ENCODE measurements at regions not wholly inside any gene's neighbourhood (a gene's known extent, or its start where the extent isn't known, plus 50 kb on each side); places are given as distances from the start of the nearest gene placed in this dataset.

GRCh38 chr3:177694316-177694715 is 497.0 kb upstream of the TBL1XR1 start:
- Histone ChIP-seq H4K20me1 (ENCODE audit: insufficient read depth) (no peaks in the 10 kb centered on the region), H3K4me2 (ENCODE audit: low read length) (no peak overlapping the region), H3K9ac (ENCODE audit: low read length) (no peak overlapping the region), H3K4me3 (ENCODE audit: low read length) (no peak overlapping the region), H2AFZ (ENCODE audit: low read depth, low read length) (no peak overlapping the region), H3F3A (ENCODE audit: insufficient read depth, low read length, poor library complexity, severe bottlenecking) (no peaks in the 10 kb centered on the region), H3K27me3 (ENCODE audit: insufficient read depth, low read depth, low read length) (no peaks in the 10 kb centered on the region), H3K36me3 (ENCODE audit: insufficient read depth, low read length) (no peaks in the 10 kb centered on the region), H3K9me2 (ENCODE audit: insufficient read depth, low read length) (no peaks in the 10 kb centered on the region), H3K9me3 (ENCODE audit: low read length) (no peaks in the 10 kb centered on the region), H3K27ac (ENCODE audit: low read length) (no peak overlapping the region), H3K79me2 (replicated peaks; ENCODE audit: insufficient read depth, low read length) (no peaks in the 10 kb centered on the region)
- no peak for TF ChIP-seq CTCF (IDR thresholded peaks at IDR 0.05; ENCODE audit: poor library complexity, severe bottlenecking)
- no peak for TF ChIP-seq EZH2 (IDR thresholded peaks at IDR 0.05; ENCODE audit: borderline replicate concordance, insufficient read depth, low read length, poor library complexity, severe bottlenecking)
- TF ChIP-seq MXI1 (conservative IDR thresholded peaks at IDR 0.05; ENCODE audit: poor library complexity, severe bottlenecking) = no peak
- no peak for TF ChIP-seq REST (IDR thresholded peaks at IDR 0.05; ENCODE audit: borderline replicate concordance)
- no peak for TF ChIP-seq POLR2AphosphoS5 (IDR thresholded peaks at IDR 0.05)
- TF ChIP-seq SMC3 (conservative IDR thresholded peaks at IDR 0.05; ENCODE audit: poor library complexity) = no peak
- no peak for TF ChIP-seq TAF1 (IDR thresholded peaks at IDR 0.05; ENCODE audit: low read depth)
- no peak for TF ChIP-seq EP300 (conservative IDR thresholded peaks at IDR 0.05; ENCODE audit: poor library complexity, severe bottlenecking)
- no peak for TF ChIP-seq RAD21 (conservative IDR thresholded peaks at IDR 0.05)

- Histone ChIP-seq H3K27me3 (ENCODE audit: insufficient read depth, low read depth, low read length) (no peaks in the 10 kb centered on the region), H3K9me2 (ENCODE audit: insufficient read depth, low read length) (no peaks in the 10 kb centered on the region), H3K36me3 (ENCODE audit: insufficient read depth, low read length) (no peaks in the 10 kb centered on the region), H2AFZ (ENCODE audit: low read depth, low read length) (no peak overlapping the region), H3K27ac (ENCODE audit: low read length) (no peak overlapping the region), H3F3A (ENCODE audit: insufficient read depth, low read length, poor library complexity, severe bottlenecking) (no peaks in the 10 kb centered on the region), H3K9ac (ENCODE audit: low read length) (no peak overlapping the region), H3K4me3 (ENCODE audit: low read length) (no peak overlapping the region), H3K9me3 (ENCODE audit: low read length) (no peaks in the 10 kb centered on the region), H3K79me2 (replicated peaks; ENCODE audit: insufficient read depth, low read length) (no peaks in the 10 kb centered on the region), H4K20me1 (ENCODE audit: insufficient read depth) (no peaks in the 10 kb centered on the region), H3K4me2 (ENCODE audit: low read length) (no peak overlapping the region)
- no peak for TF ChIP-seq POLR2AphosphoS5 (IDR thresholded peaks at IDR 0.05)
- no peak for TF ChIP-seq EP300 (conservative IDR thresholded peaks at IDR 0.05; ENCODE audit: poor library complexity, severe bottlenecking)
- TF ChIP-seq SMC3 (conservative IDR thresholded peaks at IDR 0.05; ENCODE audit: poor library complexity) = no peak
- no peak for TF ChIP-seq EZH2 (IDR thresholded peaks at IDR 0.05; ENCODE audit: borderline replicate concordance, insufficient read depth, low read length, poor library complexity, severe bottlenecking)
- no peak for TF ChIP-seq CTCF (IDR thresholded peaks at IDR 0.05; ENCODE audit: poor library complexity, severe bottlenecking)
- no peak for TF ChIP-seq RAD21 (conservative IDR thresholded peaks at IDR 0.05)
- no peak for TF ChIP-seq MXI1 (conservative IDR thresholded peaks at IDR 0.05; ENCODE audit: poor library complexity, severe bottlenecking)
- no peak for TF ChIP-seq TAF1 (IDR thresholded peaks at IDR 0.05; ENCODE audit: low read depth)
- TF ChIP-seq REST (IDR thresholded peaks at IDR 0.05; ENCODE audit: borderline replicate concordance) = no peak
Observed at GRCh38 chr3:177694951-177695350, 497.7 kb upstream of the TBL1XR1 start.

Measured in neural cell (in vitro differentiated cells).